Astrocyte (in vitro differentiated cells and primary cell): ENCODE measurements at regions not wholly inside any gene's neighbourhood (a gene's known extent, or its start where the extent isn't known, plus 50 kb on each side); places are given as distances from the start of the nearest gene placed in this dataset.

Experiments used
- EZH2 ChIP-seq: IDR thresholded peaks from 2 replicates; pipeline ENCODE4 v1.6.1; 2012; ENCODE audit warnings: mild to moderate bottlenecking, low read length, inconsistent platforms; ENCODE audit not compliant: insufficient read depth
- TF ChIP-seq, protein P1 (sequence below): IDR thresholded peaks from 2 replicates; pipeline ENCODE4 v1.5.1; 2011; ENCODE audit warnings: low read depth, mild to moderate bottlenecking, inconsistent platforms, low read length, moderate library complexity; ENCODE audit not compliant: insufficient read depth

DNA sequence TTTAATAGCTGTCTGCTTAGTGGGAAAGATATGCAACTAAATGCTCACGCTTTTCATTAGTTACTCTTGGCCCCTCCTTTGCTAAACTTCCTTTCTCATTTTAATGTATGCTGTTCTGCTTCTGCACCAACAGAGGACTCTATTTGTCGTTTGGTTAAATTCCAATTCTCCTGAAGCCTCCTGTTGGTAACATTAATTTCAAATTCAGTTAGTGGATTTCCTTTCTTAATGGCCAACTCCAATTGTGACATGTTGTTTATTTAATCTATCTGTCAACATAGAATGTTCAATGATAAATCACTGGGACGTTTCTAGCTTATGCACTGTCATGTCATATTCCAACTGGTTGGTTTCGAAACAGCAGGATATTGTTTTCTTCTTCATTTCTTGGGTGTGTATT, 467.4 kb upstream of the BCHE start:
- TF ChIP-seq, protein P1, sequence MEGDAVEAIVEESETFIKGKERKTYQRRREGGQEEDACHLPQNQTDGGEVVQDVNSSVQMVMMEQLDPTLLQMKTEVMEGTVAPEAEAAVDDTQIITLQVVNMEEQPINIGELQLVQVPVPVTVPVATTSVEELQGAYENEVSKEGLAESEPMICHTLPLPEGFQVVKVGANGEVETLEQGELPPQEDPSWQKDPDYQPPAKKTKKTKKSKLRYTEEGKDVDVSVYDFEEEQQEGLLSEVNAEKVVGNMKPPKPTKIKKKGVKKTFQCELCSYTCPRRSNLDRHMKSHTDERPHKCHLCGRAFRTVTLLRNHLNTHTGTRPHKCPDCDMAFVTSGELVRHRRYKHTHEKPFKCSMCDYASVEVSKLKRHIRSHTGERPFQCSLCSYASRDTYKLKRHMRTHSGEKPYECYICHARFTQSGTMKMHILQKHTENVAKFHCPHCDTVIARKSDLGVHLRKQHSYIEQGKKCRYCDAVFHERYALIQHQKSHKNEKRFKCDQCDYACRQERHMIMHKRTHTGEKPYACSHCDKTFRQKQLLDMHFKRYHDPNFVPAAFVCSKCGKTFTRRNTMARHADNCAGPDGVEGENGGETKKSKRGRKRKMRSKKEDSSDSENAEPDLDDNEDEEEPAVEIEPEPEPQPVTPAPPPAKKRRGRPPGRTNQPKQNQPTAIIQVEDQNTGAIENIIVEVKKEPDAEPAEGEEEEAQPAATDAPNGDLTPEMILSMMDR = no peak
- no peak for TF ChIP-seq EZH2
